ENCODE measurements at regions not wholly inside any gene's neighbourhood (a gene's known extent, or its start where the extent isn't known, plus 50 kb on each side); places are given as distances from the start of the nearest gene placed in this dataset.

DNA sequence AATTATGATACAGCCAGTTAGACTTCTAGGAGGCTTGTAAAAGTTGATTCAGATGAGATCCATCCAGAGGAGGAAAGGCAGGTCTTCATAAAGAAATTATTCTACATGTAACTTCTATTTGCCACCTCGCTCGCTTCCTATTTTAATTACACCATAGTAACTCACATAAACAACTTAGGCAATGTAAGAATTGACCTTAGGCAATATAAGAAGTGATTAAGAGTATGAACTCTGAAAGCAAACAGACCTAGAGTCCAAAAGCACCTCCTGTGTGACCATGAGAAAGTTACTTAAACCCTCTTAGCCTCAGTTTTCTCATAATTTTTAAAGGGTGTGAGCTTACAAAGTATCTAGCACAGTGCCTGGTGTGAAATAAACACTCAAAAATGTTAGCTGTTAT, 192.7 kb upstream of the NFIA start:
- TF ChIP-seq, protein P1, sequence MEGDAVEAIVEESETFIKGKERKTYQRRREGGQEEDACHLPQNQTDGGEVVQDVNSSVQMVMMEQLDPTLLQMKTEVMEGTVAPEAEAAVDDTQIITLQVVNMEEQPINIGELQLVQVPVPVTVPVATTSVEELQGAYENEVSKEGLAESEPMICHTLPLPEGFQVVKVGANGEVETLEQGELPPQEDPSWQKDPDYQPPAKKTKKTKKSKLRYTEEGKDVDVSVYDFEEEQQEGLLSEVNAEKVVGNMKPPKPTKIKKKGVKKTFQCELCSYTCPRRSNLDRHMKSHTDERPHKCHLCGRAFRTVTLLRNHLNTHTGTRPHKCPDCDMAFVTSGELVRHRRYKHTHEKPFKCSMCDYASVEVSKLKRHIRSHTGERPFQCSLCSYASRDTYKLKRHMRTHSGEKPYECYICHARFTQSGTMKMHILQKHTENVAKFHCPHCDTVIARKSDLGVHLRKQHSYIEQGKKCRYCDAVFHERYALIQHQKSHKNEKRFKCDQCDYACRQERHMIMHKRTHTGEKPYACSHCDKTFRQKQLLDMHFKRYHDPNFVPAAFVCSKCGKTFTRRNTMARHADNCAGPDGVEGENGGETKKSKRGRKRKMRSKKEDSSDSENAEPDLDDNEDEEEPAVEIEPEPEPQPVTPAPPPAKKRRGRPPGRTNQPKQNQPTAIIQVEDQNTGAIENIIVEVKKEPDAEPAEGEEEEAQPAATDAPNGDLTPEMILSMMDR (conservative IDR thresholded peaks at IDR 0.05), result no peak
- no peak for TF ChIP-seq EZH2 (IDR thresholded peaks at IDR 0.05; ENCODE audit: low read depth)
